B cell (primary cell): ENCODE measurements at regions not wholly inside any gene's neighbourhood (a gene's known extent, or its start where the extent isn't known, plus 50 kb on each side); places are given as distances from the start of the nearest gene placed in this dataset.

ENCODE experiments used
- EZH2 ChIP-seq: IDR thresholded peaks from 2 replicates; pipeline ENCODE4 v1.6.1; 2012; ENCODE audit warnings: borderline replicate concordance, low read depth, mild to moderate bottlenecking, moderate library complexity, low read length; ENCODE audit not compliant: insufficient read depth, poor library complexity, severe bottlenecking
- TF ChIP-seq, protein P1 (sequence below): fragments of 200-600 bp; IDR thresholded peaks from one replicate; pipeline ENCODE4 v1.8.0; 2022; ENCODE audit warnings: antibody characterized with exemption, mild to moderate bottlenecking

DNA sequence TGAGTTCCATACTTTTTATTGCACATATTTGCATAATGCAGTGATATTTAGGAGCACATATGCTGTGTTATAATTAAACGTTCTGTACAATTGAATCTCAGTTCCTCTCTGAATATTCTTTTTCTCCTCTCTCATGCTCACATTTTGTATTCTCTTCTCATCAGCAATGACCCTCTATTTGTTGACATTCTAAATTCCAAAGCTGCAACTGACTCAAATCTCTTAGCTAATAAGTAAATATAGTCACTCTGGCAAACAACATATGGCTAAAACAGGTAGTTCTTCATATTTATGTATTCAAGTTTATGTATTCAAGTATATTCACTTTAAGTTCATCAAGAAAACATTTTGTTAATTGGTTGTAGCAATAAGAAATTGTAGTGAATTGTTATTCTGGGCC is 907.4 kb upstream of the VRK2 start:
- TF ChIP-seq, protein P1, sequence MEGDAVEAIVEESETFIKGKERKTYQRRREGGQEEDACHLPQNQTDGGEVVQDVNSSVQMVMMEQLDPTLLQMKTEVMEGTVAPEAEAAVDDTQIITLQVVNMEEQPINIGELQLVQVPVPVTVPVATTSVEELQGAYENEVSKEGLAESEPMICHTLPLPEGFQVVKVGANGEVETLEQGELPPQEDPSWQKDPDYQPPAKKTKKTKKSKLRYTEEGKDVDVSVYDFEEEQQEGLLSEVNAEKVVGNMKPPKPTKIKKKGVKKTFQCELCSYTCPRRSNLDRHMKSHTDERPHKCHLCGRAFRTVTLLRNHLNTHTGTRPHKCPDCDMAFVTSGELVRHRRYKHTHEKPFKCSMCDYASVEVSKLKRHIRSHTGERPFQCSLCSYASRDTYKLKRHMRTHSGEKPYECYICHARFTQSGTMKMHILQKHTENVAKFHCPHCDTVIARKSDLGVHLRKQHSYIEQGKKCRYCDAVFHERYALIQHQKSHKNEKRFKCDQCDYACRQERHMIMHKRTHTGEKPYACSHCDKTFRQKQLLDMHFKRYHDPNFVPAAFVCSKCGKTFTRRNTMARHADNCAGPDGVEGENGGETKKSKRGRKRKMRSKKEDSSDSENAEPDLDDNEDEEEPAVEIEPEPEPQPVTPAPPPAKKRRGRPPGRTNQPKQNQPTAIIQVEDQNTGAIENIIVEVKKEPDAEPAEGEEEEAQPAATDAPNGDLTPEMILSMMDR: no peak
- no peak for TF ChIP-seq EZH2
